ENCODE measurements at regions not wholly inside any gene's neighbourhood (a gene's known extent, or its start where the extent isn't known, plus 50 kb on each side); places are given as distances from the start of the nearest gene placed in this dataset.

DNA sequence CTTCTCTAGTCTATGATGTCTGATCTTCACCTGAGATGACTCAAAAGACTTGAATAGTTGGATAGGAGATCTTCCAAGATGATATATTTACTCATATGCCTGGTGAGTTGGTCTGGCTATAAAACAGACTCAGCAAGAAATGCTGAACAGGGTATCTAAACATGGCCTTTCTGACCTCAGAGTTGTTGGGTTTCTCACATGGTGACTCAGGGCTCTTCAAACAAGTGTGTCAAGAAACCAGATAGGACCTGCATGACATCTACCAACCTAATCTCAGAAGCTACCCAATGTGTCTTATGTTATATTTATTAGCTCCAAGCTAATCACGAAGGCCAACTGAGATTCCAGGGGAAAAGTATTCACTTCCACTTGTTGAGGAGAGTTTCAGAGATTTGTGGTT, 1477.3 kb downstream of the CDH8 start:
- TF ChIP-seq SIN3A (IDR thresholded peaks at IDR 0.05; ENCODE audit: borderline replicate concordance, insufficient read depth, low read length), result no peak
- TF ChIP-seq, protein P1, sequence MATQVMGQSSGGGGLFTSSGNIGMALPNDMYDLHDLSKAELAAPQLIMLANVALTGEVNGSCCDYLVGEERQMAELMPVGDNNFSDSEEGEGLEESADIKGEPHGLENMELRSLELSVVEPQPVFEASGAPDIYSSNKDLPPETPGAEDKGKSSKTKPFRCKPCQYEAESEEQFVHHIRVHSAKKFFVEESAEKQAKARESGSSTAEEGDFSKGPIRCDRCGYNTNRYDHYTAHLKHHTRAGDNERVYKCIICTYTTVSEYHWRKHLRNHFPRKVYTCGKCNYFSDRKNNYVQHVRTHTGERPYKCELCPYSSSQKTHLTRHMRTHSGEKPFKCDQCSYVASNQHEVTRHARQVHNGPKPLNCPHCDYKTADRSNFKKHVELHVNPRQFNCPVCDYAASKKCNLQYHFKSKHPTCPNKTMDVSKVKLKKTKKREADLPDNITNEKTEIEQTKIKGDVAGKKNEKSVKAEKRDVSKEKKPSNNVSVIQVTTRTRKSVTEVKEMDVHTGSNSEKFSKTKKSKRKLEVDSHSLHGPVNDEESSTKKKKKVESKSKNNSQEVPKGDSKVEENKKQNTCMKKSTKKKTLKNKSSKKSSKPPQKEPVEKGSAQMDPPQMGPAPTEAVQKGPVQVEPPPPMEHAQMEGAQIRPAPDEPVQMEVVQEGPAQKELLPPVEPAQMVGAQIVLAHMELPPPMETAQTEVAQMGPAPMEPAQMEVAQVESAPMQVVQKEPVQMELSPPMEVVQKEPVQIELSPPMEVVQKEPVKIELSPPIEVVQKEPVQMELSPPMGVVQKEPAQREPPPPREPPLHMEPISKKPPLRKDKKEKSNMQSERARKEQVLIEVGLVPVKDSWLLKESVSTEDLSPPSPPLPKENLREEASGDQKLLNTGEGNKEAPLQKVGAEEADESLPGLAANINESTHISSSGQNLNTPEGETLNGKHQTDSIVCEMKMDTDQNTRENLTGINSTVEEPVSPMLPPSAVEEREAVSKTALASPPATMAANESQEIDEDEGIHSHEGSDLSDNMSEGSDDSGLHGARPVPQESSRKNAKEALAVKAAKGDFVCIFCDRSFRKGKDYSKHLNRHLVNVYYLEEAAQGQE (IDR thresholded peaks at IDR 0.05; ENCODE audit: insufficient read depth in 1 of 2, low read depth in 2 of 2, low read length in 2 of 2), result no peak
- TF ChIP-seq TAF1 (IDR thresholded peaks at IDR 0.05; ENCODE audit: borderline replicate concordance, insufficient read depth, low read length), result no peak
- no peak for TF ChIP-seq POLR2AphosphoS5 (IDR thresholded peaks at IDR 0.05; ENCODE audit: low read depth, low read length)
- no peak for TF ChIP-seq FOXP2 (optimal IDR thresholded peaks at IDR 0.05; ENCODE audit: borderline replicate concordance, extremely low read depth, extremely low read length, insufficient read depth)

DNA sequence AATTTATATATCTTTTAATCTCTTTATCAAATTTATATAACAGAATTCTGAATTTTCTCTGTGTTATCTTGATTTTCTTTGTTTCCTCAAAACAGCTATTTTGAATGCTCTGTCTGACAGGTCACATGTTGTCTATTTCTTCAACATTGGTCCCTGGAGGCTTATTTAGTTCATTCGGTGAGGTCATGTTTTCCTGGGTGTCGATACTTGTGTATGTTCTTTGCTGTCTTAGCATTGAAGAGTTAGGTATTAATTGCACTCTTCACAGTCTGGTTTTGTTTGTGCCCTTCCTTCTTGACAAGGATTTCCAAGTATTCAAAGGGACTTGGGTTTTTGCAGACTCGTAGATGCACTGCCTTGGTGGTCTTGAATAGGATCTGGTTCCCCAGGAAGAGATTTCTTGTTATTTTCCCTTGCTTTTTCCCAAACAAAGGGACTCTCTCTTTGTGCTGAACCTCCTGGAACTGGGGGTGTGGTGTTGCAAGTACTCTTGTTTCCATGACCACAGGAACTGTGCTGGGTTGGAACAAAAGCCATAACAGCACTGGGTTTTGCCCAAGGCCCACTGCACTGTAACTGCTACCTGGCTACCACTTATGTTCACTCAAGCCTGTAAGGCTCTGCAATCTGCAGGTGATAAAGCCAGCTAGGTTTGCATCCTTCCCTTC, 1483.0 kb downstream of the CDH8 start:
- TF ChIP-seq FOXP2 (optimal IDR thresholded peaks at IDR 0.05; ENCODE audit: borderline replicate concordance, extremely low read depth, extremely low read length, insufficient read depth) (no peak), TAF1 (IDR thresholded peaks at IDR 0.05; ENCODE audit: borderline replicate concordance, insufficient read depth, low read length) (no peak)

- TF ChIP-seq SIN3A (IDR thresholded peaks at IDR 0.05; ENCODE audit: borderline replicate concordance, insufficient read depth, low read length) (no peak), POLR2AphosphoS5 (IDR thresholded peaks at IDR 0.05; ENCODE audit: low read depth, low read length) (no peak), FOXP2 (optimal IDR thresholded peaks at IDR 0.05; ENCODE audit: borderline replicate concordance, extremely low read depth, extremely low read length, insufficient read depth) (no peak), TAF1 (IDR thresholded peaks at IDR 0.05; ENCODE audit: borderline replicate concordance, insufficient read depth, low read length) (no peak)
- TF ChIP-seq, protein P1 (IDR thresholded peaks at IDR 0.05; ENCODE audit: insufficient read depth in 1 of 2, low read depth in 2 of 2, low read length in 2 of 2), result no peak
Measured at GRCh38 chr16:60541535-60541934, 1494.7 kb downstream of the CDH8 start.

- TF ChIP-seq, protein P1 (IDR thresholded peaks at IDR 0.05; ENCODE audit: insufficient read depth in 1 of 2, low read depth in 2 of 2, low read length in 2 of 2), result no peak
- TF ChIP-seq SIN3A (IDR thresholded peaks at IDR 0.05; ENCODE audit: borderline replicate concordance, insufficient read depth, low read length) (no peak), TAF1 (IDR thresholded peaks at IDR 0.05; ENCODE audit: borderline replicate concordance, insufficient read depth, low read length) (no peak), FOXP2 (optimal IDR thresholded peaks at IDR 0.05; ENCODE audit: borderline replicate concordance, extremely low read depth, extremely low read length, insufficient read depth) (no peak), POLR2AphosphoS5 (IDR thresholded peaks at IDR 0.05; ENCODE audit: low read depth, low read length) (no peak)
Measured at GRCh38 chr16:60510941-60511340, 1525.3 kb downstream of the CDH8 start.

- TF ChIP-seq SIN3A (IDR thresholded peaks at IDR 0.05; ENCODE audit: borderline replicate concordance, insufficient read depth, low read length) (no peak), POLR2AphosphoS5 (IDR thresholded peaks at IDR 0.05; ENCODE audit: low read depth, low read length) (no peak), TAF1 (IDR thresholded peaks at IDR 0.05; ENCODE audit: borderline replicate concordance, insufficient read depth, low read length) (no peak), FOXP2 (optimal IDR thresholded peaks at IDR 0.05; ENCODE audit: borderline replicate concordance, extremely low read depth, extremely low read length, insufficient read depth) (no peak)
- TF ChIP-seq, protein P1 (IDR thresholded peaks at IDR 0.05; ENCODE audit: insufficient read depth in 1 of 2, low read depth in 2 of 2, low read length in 2 of 2), result no peak
Measured at GRCh38 chr16:60510208-60510607, 1526.0 kb downstream of the CDH8 start.

Data from PFSK-1 (cell line).